Motor neuron (in vitro differentiated cells): ENCODE measurements at regions not wholly inside any gene's neighbourhood (a gene's known extent, or its start where the extent isn't known, plus 50 kb on each side); places are given as distances from the start of the nearest gene placed in this dataset.
A peak's percentile ranks its signal among the peaks of the same experiment; 100 is the strongest.
"Not testable (repeated sequence)": the region's sequence is repeated elsewhere in the genome, so short reads cannot be mapped to it uniquely, and the experiment has no call there.

Experiments
- ATAC-seq, 8 experiments: fragments of 200-7000 bp; cut with Tn5 transposase; replicated peaks in 6 of 8; 2 replicates each; pipeline ENCODE4 v1.8.0; 2021; ENCODE audit warnings: mild to moderate bottlenecking in 8 of 8, moderate library complexity in 8 of 8
- H3K27ac ChIP-seq, 2 donors: fragments of 250-450 bp; sonication (Bioruptor Pico); 2 replicates each; pipeline ENCODE4 v1.9.0; 2021; ENCODE audit warnings: antibody characterized with exemption in 2 of 2, mild to moderate bottlenecking in 2 of 2, moderate library complexity in 1 of 2
- H3K4me1 ChIP-seq, 2 donors: fragments of 250-450 bp; sonication (Bioruptor Pico); replicated peaks in 1 of 2; 2 replicates each; pipeline ENCODE4 v1.6.1; 2021; ENCODE audit warnings: antibody characterized with exemption in 2 of 2, mild to moderate bottlenecking in 2 of 2, moderate library complexity in 1 of 2
- H3K4me3 ChIP-seq, 5 donors: fragments of 250-450 bp; sonication (Bioruptor Pico); 2 replicates each; pipeline ENCODE4 v1.9.0; 2021; ENCODE audit warnings: antibody characterized with exemption in 5 of 5, mild to moderate bottlenecking in 5 of 5, moderate library complexity in 4 of 5
- WGBS, 10 experiments: fragments of 450-650 bp; shearing (Covaris generic); methylation state at CpG; one replicate each; pipeline ENCODE4 v1.0.0; 2022; 5-methylcytosine and 5-hydroxymethylcytosine counted together
- in situ Hi-C, 9 experiments: fragments of 400-800 bp; cut with MboI; loops; one replicate each; pipeline ENCODE4 v1.15.0; 2021; ENCODE audit warnings: low sequenced_read_pairs in 9 of 9, low pct_unique_long_range_greater_than_20kb in 2 of 9; ENCODE audit not compliant: unreplicated experiment in 9 of 9

- ATAC-seq, H3K27ac ChIP-seq, in situ Hi-C loops, H3K4me3 ChIP-seq: not testable (repeated sequence)
- H3K4me1 ChIP-seq, result peaks cover 13 to 19% of the 10 kb centered on the region in 2 donors
- WGBS, 10 experiments, result 80 to 97% (median 97%) methylated on average over 1 to 4 of the region's 4 CpGs; no CpG with 5 or more reads in 7 of the 10 experiments
Observed at GRCh38 chr3:115414610-115415009, 208.7 kb upstream of the GAP43 start.

DNA sequence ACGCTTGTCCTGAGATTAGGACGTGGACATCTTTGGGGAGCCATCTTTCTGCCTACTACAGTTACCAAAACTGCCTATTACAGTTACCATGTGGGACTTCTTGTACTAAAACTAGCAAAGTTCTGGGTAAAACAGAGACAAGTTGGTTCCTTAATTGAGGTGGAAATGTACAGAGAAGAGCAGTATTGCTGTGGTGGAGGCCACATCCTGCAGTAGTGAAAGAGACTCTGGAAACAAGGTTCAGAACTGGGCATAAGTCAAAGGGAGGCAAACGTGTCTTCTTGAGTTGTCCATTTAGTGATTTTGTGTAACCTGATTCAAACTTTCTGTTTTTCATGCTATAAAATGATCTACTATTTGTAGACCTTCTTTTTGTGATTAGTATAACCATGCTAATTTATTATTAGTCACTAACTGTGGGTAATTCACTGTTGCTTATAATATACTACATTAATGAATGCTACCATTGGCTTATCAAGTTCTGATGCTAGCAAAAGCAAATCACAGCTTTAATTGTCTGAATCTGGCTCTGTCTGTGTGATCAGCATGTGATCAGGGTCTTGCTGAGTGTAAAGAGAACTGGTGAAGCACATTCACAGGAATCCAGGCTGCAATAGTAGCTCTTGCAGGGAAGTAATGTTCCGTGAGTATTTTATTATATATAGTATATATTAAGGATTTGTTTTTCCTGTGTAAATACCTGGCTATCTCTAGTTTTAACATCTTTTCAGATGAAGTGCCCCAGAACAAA is 207.9 kb upstream of the GAP43 start:
- Histone ChIP-seq H3K27ac (no peak overlapping the region), H3K4me3 (no peak overlapping the region), H3K4me1 (peaks cover 15 to 19% of the 10 kb centered on the region in 2 donors)
- WGBS, 10 experiments, result 30 to 100% (median 87%) methylated on average over 1 to 4 of the region's 4 CpGs
- peak in 4 of 8 experiments; percentile 29 to 57 (median 44) for ATAC-seq
- in situ Hi-C loops, result no loop called here

DNA sequence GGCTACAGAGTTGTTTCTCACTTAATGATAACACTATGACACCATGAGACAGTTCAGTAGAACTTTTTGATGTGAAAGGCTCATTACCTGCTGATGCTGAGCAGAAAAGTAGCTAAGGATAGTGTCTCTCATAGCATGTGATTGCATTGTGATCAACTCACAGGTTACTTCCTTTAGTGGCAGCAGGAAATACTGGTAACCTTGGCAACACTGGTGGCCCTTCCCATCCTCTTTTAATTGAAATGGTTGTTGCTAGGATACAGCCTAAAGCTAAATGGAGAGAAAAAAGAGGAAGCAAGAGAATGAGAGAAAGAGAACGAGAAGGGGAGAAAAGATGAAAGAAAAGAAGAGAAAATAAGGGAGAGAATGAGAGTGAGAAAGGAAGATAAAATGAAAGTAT is 204.7 kb upstream of the GAP43 start:
- Histone ChIP-seq H3K4me1 (peaks cover 15 to 16% of the 10 kb centered on the region in 2 donors), H3K27ac (no peak overlapping the region), H3K4me3 (no peak overlapping the region)
- in situ Hi-C loops, result no loop called here
- WGBS, 10 experiments, result 0 to 86% (median 5%) methylated on average over 1 of the region's 1 CpG; no CpG with 5 or more reads in 1 of the 10 experiments
- ATAC-seq, result peak in 6 of 8 experiments; percentile 15 to 85 (median 80)

DNA sequence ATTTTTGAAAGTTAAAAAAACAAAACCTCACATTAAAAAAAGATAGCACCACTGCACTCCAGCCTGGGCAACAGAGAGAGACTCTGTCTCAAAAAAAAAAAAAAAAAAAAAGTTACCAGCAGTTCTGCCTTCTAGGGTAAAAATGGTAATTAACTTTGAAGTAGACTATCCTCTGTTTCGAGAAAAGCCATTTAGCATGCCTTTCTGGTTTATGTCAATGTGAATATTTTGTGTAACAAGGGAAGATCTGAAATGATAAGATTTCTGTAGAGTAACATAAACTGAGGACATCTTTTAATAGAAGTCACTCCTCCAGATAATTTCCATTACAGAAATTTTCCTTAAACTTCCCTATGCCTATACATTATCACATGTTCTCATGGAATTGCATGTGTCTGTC is 203.2 kb upstream of the GAP43 start:
- no peak for ATAC-seq
- H3K4me3 ChIP-seq, result no peak overlapping the region
- WGBS, 10 experiments, result 18 to 100% (median 86%) methylated on average over 1 of the region's 1 CpG; no CpG with 5 or more reads in 1 of the 10 experiments
- H3K4me1 ChIP-seq, result peaks cover 15 to 16% of the 10 kb centered on the region in 2 donors
- in situ Hi-C loops, result no loop called here
- H3K27ac ChIP-seq, result no peak overlapping the region

- H3K27ac ChIP-seq, result no peak overlapping the region
- H3K4me3 ChIP-seq, result no peak overlapping the region
- 50 to 100% (median 90%) methylated on average over 1 of the region's 1 CpG; no CpG with 5 or more reads in 5 of the 10 experiments for WGBS, 10 experiments
- in situ Hi-C loops, result no loop called here
- peaks cover 21 to 22% of the 10 kb centered on the region in 2 donors for H3K4me1 ChIP-seq
- peak in 6 of 8 experiments; percentile 27 to 95 (median 72) for ATAC-seq
Observed at GRCh38 chr3:115423170-115423569, 200.1 kb upstream of the GAP43 start.

DNA sequence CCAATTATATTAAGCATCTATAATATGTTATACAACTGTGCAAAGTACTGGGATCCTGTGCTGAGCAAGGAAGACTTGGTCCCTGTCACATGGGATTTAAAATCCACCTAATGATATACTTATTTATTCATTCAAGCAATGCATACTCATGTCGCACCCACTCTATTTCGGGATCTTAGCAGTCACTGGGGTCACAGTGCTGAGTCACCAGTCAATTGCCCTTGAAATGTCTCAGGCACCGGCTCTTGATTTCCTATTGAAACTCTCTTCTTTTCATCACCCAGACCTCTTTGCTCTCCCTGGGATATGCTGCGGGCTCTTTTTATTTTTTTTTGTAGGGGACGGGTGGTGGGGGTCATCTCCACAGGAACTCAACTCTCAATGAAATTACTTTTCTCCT is 194.5 kb upstream of the GAP43 start:
- H3K27ac ChIP-seq, result no peak overlapping the region
- 20 to 79% (median 48%) methylated on average over 1 to 5 of the region's 5 CpGs for WGBS, 10 experiments
- ATAC-seq, result peak in 7 of 8 experiments; percentile 69 to 99 (median 96)

GRCh38 chr3:115436767-115437301 is 186.5 kb upstream of the GAP43 start:
- Histone ChIP-seq H3K4me3 (no peak overlapping the region), H3K27ac (no peak overlapping the region), H3K4me1 (peaks cover 0 to 6% of the 10 kb centered on the region in 2 donors)
- 0 to 70% (median 51%) methylated on average over 1 to 4 of the region's 5 CpGs; no CpG with 5 or more reads in 1 of the 10 experiments for WGBS, 10 experiments
- peak; percentile 99 for ATAC-seq
- in situ Hi-C loops, result no loop called here

More for the DNA sequence above, 194.5 kb upstream of the GAP43 start:
- Histone ChIP-seq H3K4me3 (no peak overlapping the region), H3K4me1 (peaks cover 17% of the 10 kb centered on the region in 2 donors)
- in situ Hi-C loops, result no loop called here

GRCh38 chr3:115438799-115439198 is 184.5 kb upstream of the GAP43 start:
- in situ Hi-C loops, result no loop called here
- Histone ChIP-seq H3K4me1 (peaks cover 0 to 6% of the 10 kb centered on the region in 2 donors), H3K27ac (no peak overlapping the region), H3K4me3 (no peak overlapping the region)
- no peak for ATAC-seq
- 0 to 93% (median 87%) methylated on average over 1 to 2 of the region's 2 CpGs; no CpG with 5 or more reads in 2 of the 10 experiments for WGBS, 10 experiments

DNA sequence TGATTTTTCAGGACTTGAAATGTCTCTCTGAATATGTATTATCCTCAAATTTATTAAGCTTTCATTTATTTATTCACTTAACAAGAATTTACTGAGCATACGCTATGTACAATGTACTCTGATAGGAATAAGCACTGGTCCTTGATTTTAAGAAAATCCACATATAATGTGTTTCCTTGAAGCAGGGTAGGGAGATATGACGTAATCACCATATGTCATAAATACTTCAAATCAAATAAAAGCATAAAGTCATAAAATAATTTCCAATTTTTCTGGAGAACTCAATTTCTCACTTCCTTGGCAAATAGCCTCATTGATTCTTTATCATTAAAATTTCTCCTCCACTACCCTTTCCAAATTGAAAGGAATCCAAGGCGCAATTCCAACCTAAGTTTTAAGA is 177.8 kb upstream of the GAP43 start:
- Histone ChIP-seq H3K4me3 (no peak overlapping the region), H3K4me1 (no peaks in the 10 kb centered on the region), H3K27ac (no peak overlapping the region)
- in situ Hi-C loops, result no loop called here
- ATAC-seq, result no peak
- WGBS, 10 experiments, result 77 to 98% (median 89%) methylated on average over 2 to 3 of the region's 3 CpGs

- Histone ChIP-seq H3K4me1 (no peaks in the 10 kb centered on the region), H3K27ac (no peak overlapping the region), H3K4me3 (no peak overlapping the region)
- no peak for ATAC-seq
- WGBS, 10 experiments, result 43 to 94% (median 70%) methylated on average over 1 to 2 of the region's 2 CpGs; no CpG with 5 or more reads in 2 of the 10 experiments
- in situ Hi-C loops, result no loop called here
Observed at GRCh38 chr3:115448851-115449250, 174.5 kb upstream of the GAP43 start.

GRCh38 chr3:115450036-115450435 is 173.3 kb upstream of the GAP43 start:
- in situ Hi-C loops, result no loop called here
- ATAC-seq, result peak in 5 of 8 experiments; percentile 37 to 58 (median 45)
- Histone ChIP-seq H3K4me3 (no peak overlapping the region), H3K27ac (no peak overlapping the region), H3K4me1 (no peaks in the 10 kb centered on the region)
- 8 to 83% (median 68%) methylated on average over 2 to 4 of the region's 4 CpGs; no CpG with 5 or more reads in 2 of the 10 experiments for WGBS, 10 experiments

DNA sequence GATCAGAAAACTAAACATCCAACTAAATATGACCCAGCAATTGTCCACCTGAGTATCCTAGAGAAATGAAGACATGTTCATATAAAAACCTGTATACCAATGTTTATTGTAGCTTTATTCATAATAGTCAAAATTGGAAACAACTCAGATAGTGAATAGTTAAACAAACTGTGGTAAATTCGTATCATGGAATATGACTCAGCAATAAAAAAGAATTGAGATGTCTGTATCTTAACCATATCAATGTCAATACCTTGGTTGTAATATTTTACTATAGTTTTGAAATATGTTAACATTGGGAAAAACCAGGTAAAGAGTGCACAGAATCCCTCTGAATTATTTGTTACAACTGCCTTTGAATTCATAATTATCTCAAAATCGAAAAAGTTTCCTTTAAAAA is 159.3 kb upstream of the GAP43 start:
- no peak overlapping the region for H3K4me3 ChIP-seq
- no peak for ATAC-seq
- WGBS, 10 experiments, result 0 to 100% (median 82%) methylated on average over 1 to 2 of the region's 2 CpGs
- in situ Hi-C loops, result no loop called here
- H3K27ac ChIP-seq, result no peak overlapping the region
- no peaks in the 10 kb centered on the region for H3K4me1 ChIP-seq

DNA sequence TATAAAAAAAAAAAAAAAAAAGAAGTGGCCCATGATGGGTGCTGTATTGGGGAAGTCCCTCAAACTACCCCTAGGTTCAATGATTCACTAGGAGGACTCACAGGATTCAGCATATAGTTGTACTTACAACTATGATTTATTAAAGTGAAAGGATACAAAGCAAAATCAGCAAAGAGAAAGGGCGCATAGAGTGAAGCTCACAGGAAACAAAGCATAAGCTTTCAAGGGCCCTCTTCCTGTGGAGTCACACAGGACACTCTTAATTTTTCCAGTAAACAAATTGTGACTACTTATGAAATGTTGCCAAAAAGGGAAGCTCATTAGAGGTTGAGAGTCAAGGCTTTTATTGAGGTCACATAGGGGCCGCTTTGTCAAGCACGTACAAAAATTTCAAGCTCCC is 153.7 kb upstream of the GAP43 start:
- no peak for ATAC-seq
- H3K4me3 ChIP-seq, result no peak overlapping the region

More for the DNA sequence above, 153.7 kb upstream of the GAP43 start:
- Histone ChIP-seq H3K4me1 (peaks cover 7 to 15% of the 10 kb centered on the region in 2 donors), H3K27ac (no peak overlapping the region)
- in situ Hi-C loops, result no loop called here
- 50 to 100% (median 87%) methylated on average over 1 to 3 of the region's 3 CpGs for WGBS, 10 experiments
